ENCODE measurements at regions not wholly inside any gene's neighbourhood (a gene's known extent, or its start where the extent isn't known, plus 50 kb on each side); places are given as distances from the start of the nearest gene placed in this dataset.
"Not testable (repeated sequence)": the region's sequence is repeated elsewhere in the genome, so short reads cannot be mapped to it uniquely, and the experiment has no call there.

- Histone ChIP-seq H3K4me3 (no peak overlapping the region), H3K27me3 (no peaks in the 10 kb centered on the region), H3K9me3 (no peaks in the 10 kb centered on the region), H3K27ac (no peak overlapping the region), H3K4me1 (no peaks in the 10 kb centered on the region), H3K36me3 (no peaks in the 10 kb centered on the region)
- intact Hi-C loops (cut with DNase I): no loop called here
- TF ChIP-seq POLR2A (IDR thresholded peaks at IDR 0.05) (no peak), CTCF (IDR thresholded peaks at IDR 0.05) (no peak)
- no peak for DNase-seq
Observed at GRCh38 chr13:90938848-90939247, 408.6 kb upstream of the MIR17HG start.

- intact Hi-C loops (cut with DNase I): no loop called here
- Histone ChIP-seq H3K36me3 (no peaks in the 10 kb centered on the region), H3K4me3 (no peak overlapping the region), H3K4me1 (no peaks in the 10 kb centered on the region), H3K9me3 (peaks cover 0 to 6% (median 4%) of the 10 kb centered on the region in 3 donors), H3K27me3 (no peaks in the 10 kb centered on the region), H3K27ac (no peak overlapping the region)
- WGBS, 2 donors: 69 to 70% methylated on average over 4 of the region's 4 CpGs
- no peak for TF ChIP-seq CTCF (IDR thresholded peaks at IDR 0.05)
- TF ChIP-seq POLR2A (IDR thresholded peaks at IDR 0.05): no peak
- no peak for DNase-seq
Observed at GRCh38 chr13:90943946-90944345, 403.5 kb upstream of the MIR17HG start.

- H3K27ac ChIP-seq; H3K4me3 ChIP-seq; intact Hi-C loops (cut with DNase I); H3K36me3 ChIP-seq; H3K9me3 ChIP-seq; H3K27me3 ChIP-seq; DNase-seq; H3K4me1 ChIP-seq: not testable (repeated sequence)
- 85 to 93% methylated on average over 3 of the region's 3 CpGs for WGBS, 2 donors
Observed at GRCh38 chr13:90945146-90945545, 402.3 kb upstream of the MIR17HG start.

GRCh38 chr13:90946125-90946524, 401.4 kb upstream of the MIR17HG start:
- WGBS, 2 donors: 62 to 71% methylated on average over 5 of the region's 5 CpGs

GRCh38 chr13:90947976-90948375, 399.5 kb upstream of the MIR17HG start:
- no peak for TF ChIP-seq CTCF (IDR thresholded peaks at IDR 0.05)
- TF ChIP-seq POLR2A (IDR thresholded peaks at IDR 0.05): no peak
- DNase-seq: no peak
- no peaks in the 10 kb centered on the region for H3K4me1 ChIP-seq
- H3K9me3 ChIP-seq: peaks cover 0 to 6% (median 4%) of the 10 kb centered on the region in 3 donors
- 50 to 75% methylated on average over 1 to 2 of the region's 2 CpGs for WGBS, 2 donors
- no peak overlapping the region for H3K4me3 ChIP-seq
- intact Hi-C loops (cut with DNase I): no loop called here
- H3K27ac ChIP-seq: no peak overlapping the region
- H3K27me3 ChIP-seq: no peaks in the 10 kb centered on the region
- no peaks in the 10 kb centered on the region for H3K36me3 ChIP-seq

More at GRCh38 chr13:90946125-90946524, 401.4 kb upstream of the MIR17HG start:
- H3K4me3 ChIP-seq; intact Hi-C loops (cut with DNase I); H3K27ac ChIP-seq; H3K4me1 ChIP-seq; H3K9me3 ChIP-seq; DNase-seq; H3K27me3 ChIP-seq; H3K36me3 ChIP-seq: not testable (repeated sequence)

GRCh38 chr13:90950160-90950559, 397.3 kb upstream of the MIR17HG start:
- H3K4me3 ChIP-seq: no peak overlapping the region
- no peak for DNase-seq
- H3K9me3 ChIP-seq: peaks cover 0 to 6% (median 4%) of the 10 kb centered on the region in 3 donors
- H3K27ac ChIP-seq: no peak overlapping the region
- no peaks in the 10 kb centered on the region for H3K27me3 ChIP-seq
- 44 to 73% methylated on average over 1 of the region's 1 CpG for WGBS, 2 donors
- H3K4me1 ChIP-seq: no peaks in the 10 kb centered on the region
- no peak for TF ChIP-seq CTCF (IDR thresholded peaks at IDR 0.05)
- TF ChIP-seq POLR2A (IDR thresholded peaks at IDR 0.05): no peak
- no peaks in the 10 kb centered on the region for H3K36me3 ChIP-seq
- intact Hi-C loops (cut with DNase I): no loop called here

Measured in esophagus squamous epithelium (tissue), 5 donors.